ENCODE measurements at regions not wholly inside any gene's neighbourhood (a gene's known extent, or its start where the extent isn't known, plus 50 kb on each side); places are given as distances from the start of the nearest gene placed in this dataset.

DNA sequence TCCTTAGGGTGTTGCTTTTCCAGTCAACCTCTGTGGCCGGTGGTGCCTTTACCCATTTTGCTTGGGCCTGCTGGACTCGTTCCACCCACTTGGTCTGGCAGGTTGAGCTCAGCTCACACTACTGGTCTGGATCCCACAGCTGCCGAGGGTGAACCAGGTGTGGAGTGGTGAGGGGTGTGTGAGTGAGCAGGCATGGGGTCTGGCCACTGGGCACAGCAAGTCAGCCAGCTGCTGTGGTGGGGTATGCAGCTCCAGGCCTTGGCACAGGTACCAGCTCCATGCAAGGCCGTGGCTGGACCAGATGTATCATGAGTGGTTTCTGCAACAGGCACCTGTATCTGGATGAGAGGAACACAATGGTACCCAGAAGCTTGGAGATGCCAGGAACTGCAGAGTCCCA lies 277.6 kb upstream of the KLHL1 start:
- TF ChIP-seq CTCF (conservative IDR thresholded peaks at IDR 0.05; ENCODE audit: low read depth, low read length) (no peak), EZH2 (IDR thresholded peaks at IDR 0.05; ENCODE audit: low read length, unreplicated experiment) (no peak), EZH2phosphoT487 (IDR thresholded peaks at IDR 0.05; ENCODE audit: borderline replicate concordance, low read length) (no peak)
